CD14-positive monocyte (primary cell): ENCODE measurements at regions not wholly inside any gene's neighbourhood (a gene's known extent, or its start where the extent isn't known, plus 50 kb on each side); places are given as distances from the start of the nearest gene placed in this dataset.

Experiments used
- DNase-seq, 3 donors: peaks; one replicate each; pipeline ENCODE4 v3.0.0-alpha.2; 2011 to 2022
- H2AFZ ChIP-seq: 2 replicates; pipeline ENCODE4 v1.6.0; 2012; ENCODE audit warnings: mild to moderate bottlenecking, low read depth, low read length, inconsistent platforms; ENCODE audit not compliant: insufficient read depth, poor library complexity, severe bottlenecking
- H3K27ac ChIP-seq, 2 donors: 1 replicate in 1 of 2; 2 replicates in 1 of 2; pipeline ENCODE4 v1.5.1; 2012 to 2013; ENCODE audit warnings: low read length in 2 of 2, control low read depth in 1 of 2, inconsistent platforms in 1 of 2, low read depth in 1 of 2, mild to moderate bottlenecking in 1 of 2
- H3K27me3 ChIP-seq, 2 donors: one replicate each; pipeline versions ENCODE4 v1.6.0 to v1.6.1; 2011 to 2013; ENCODE audit warnings: low read length in 2 of 2; ENCODE audit not compliant: control insufficient read depth in 2 of 2, insufficient read depth in 2 of 2
- H3K36me3 ChIP-seq, 2 donors: replicated peaks in 1 of 2; 1 replicate in 1 of 2; 2 replicates in 1 of 2; pipeline versions ENCODE4 v1.5.1 to v1.6.1; 2012 to 2013; ENCODE audit warnings: low read length in 2 of 2, control low read depth in 1 of 2, inconsistent platforms in 1 of 2, mild to moderate bottlenecking in 1 of 2; ENCODE audit not compliant: insufficient read depth in 2 of 2, control insufficient read depth in 1 of 2
- H3K4me1 ChIP-seq, 2 donors: 1 replicate in 1 of 2; 2 replicates in 1 of 2; pipeline versions ENCODE4 v1.5.1 to v1.6.1; 2012 to 2013; ENCODE audit warnings: low read length in 2 of 2, control low read depth in 1 of 2, inconsistent platforms in 1 of 2, mild to moderate bottlenecking in 1 of 2, moderate library complexity in 1 of 2; ENCODE audit not compliant: insufficient read depth in 2 of 2, control insufficient read depth in 1 of 2
- H3K4me2 ChIP-seq: replicated peaks from 2 replicates; pipeline ENCODE3; 2012; ENCODE audit warnings: low read length, moderate library complexity, mild to moderate bottlenecking; ENCODE audit not compliant: poor library complexity, severe bottlenecking; ENCODE audit errors: extremely low read depth
- H3K4me3 ChIP-seq, 3 experiments: fragments of 200-600 bp in 1 of 3; sonication (generic) in 1 of 3; replicated peaks in 1 of 3; 1 replicate in 2 of 3; 2 replicates in 1 of 3; pipeline ENCODE4 v1.5.1; 2011 to 2013; ENCODE audit warnings: low read length in 3 of 3, mild to moderate bottlenecking in 3 of 3, control low read depth in 2 of 3, low read depth in 2 of 3, inconsistent platforms in 1 of 3, moderate library complexity in 1 of 3
- H3K79me2 ChIP-seq: 2 replicates; pipeline ENCODE4 v1.6.0; 2012; ENCODE audit warnings: mild to moderate bottlenecking, control low read depth, inconsistent platforms, low read length, moderate library complexity; ENCODE audit not compliant: insufficient read depth
- H3K9ac ChIP-seq: 2 replicates; pipeline ENCODE4 v1.6.0; 2017; ENCODE audit warnings: low read length, mild to moderate bottlenecking; ENCODE audit not compliant: insufficient read depth, poor library complexity, severe bottlenecking
- H3K9me3 ChIP-seq, 2 donors: replicated peaks in 1 of 2; 1 replicate in 1 of 2; 2 replicates in 1 of 2; pipeline versions ENCODE4 v1.5.1 to v1.6.1; 2012 to 2013; ENCODE audit warnings: low read length in 2 of 2, control low read depth in 1 of 2; ENCODE audit not compliant: control insufficient read depth in 1 of 2, insufficient read depth in 1 of 2
- H4K20me1 ChIP-seq: 2 replicates; pipeline ENCODE4 v1.6.0; 2012; ENCODE audit warnings: mild to moderate bottlenecking, low read length, control low read depth, moderate library complexity; ENCODE audit not compliant: insufficient read depth
- H3K27ac Mint-ChIP-seq, 7 donors: one replicate each; pipeline ENCODE4 v1.8.0; 2020; ENCODE audit warnings: mild to moderate bottlenecking in 7 of 7, mixed read lengths in 7 of 7, moderate library complexity in 6 of 7, inconsistent platforms in 2 of 7
- H3K27me3 Mint-ChIP-seq, 3 donors: one replicate each; pipeline ENCODE4 v1.8.0; 2021 to 2022; ENCODE audit warnings: low read depth in 3 of 3, mild to moderate bottlenecking in 3 of 3, mixed read lengths in 3 of 3, moderate library complexity in 3 of 3, inconsistent platforms in 1 of 3
- H3K36me3 Mint-ChIP-seq, 2 donors: one replicate each; pipeline ENCODE4 v1.8.0; 2020; ENCODE audit warnings: mixed read lengths in 2 of 2, inconsistent platforms in 1 of 2, mild to moderate bottlenecking in 1 of 2
- H3K4me1 Mint-ChIP-seq: one replicate; pipeline ENCODE4 v1.8.0; 2020; ENCODE audit warnings: mild to moderate bottlenecking, mixed read lengths
- H3K4me3 Mint-ChIP-seq, 2 donors: one replicate each; pipeline ENCODE4 v1.8.0; 2020; ENCODE audit warnings: mild to moderate bottlenecking in 2 of 2, mixed read lengths in 2 of 2, moderate library complexity in 1 of 2
- H3K9me3 Mint-ChIP-seq, 7 donors: one replicate each; pipeline ENCODE4 v1.8.0; 2020 to 2022; ENCODE audit warnings: mixed read lengths in 7 of 7, mild to moderate bottlenecking in 6 of 7, moderate library complexity in 6 of 7, inconsistent platforms in 2 of 7
- CTCF ChIP-seq: fragments of 200-600 bp; IDR thresholded peaks from one replicate; pipeline ENCODE4 v1.8.0; 2022; ENCODE audit warnings: antibody characterized with exemption, mild to moderate bottlenecking
- WGBS: methylation state at CpG from one replicate; pipeline ENCODE4 v1.1.5; 2013; ENCODE audit warnings: missing lambda C conversion rate; ENCODE audit not compliant: insufficient coverage; 5-methylcytosine and 5-hydroxymethylcytosine counted together
- intact Hi-C, 2 donors: fragments of 100-400 bp; cut with micrococcal nuclease; formaldehyde crosslinking; loops; one replicate each; pipeline versions ENCODE4 v1.15.0 to v1.15.1; 2023

GRCh38 chr13:62294244-62294643 lies 878.6 kb upstream of the PCDH20 start:
- no peak overlapping the region for H3K9ac ChIP-seq
- 100% methylated on average over 2 of the region's 4 CpGs for WGBS

GRCh38 chr13:62292714-62293480 lies 877.2 kb upstream of the PCDH20 start:
- intact Hi-C loops: no loop called here
- no peaks in the 10 kb centered on the region for H4K20me1 ChIP-seq
- H3K9me3 ChIP-seq: no peaks in the 10 kb centered on the region
- no peaks in the 10 kb centered on the region for H3K79me2 ChIP-seq
- no peaks in the 10 kb centered on the region for H3K27me3 ChIP-seq
- no CpG with 5 or more reads among the region's 2 CpGs for WGBS
- no peak overlapping the region for H3K9ac ChIP-seq
- Mint-ChIP-seq H3K36me3 (no peaks in the 10 kb centered on the region), H3K4me1 (no peaks in the 10 kb centered on the region), H3K9me3 (peaks cover 0 to 2% (median 0%) of the 10 kb centered on the region in 7 donors), H3K4me3 (no peak overlapping the region), H3K27me3 (no peaks in the 10 kb centered on the region), H3K27ac (no peak overlapping the region)
- no peak for TF ChIP-seq CTCF
- H3K36me3 ChIP-seq: no peaks in the 10 kb centered on the region
- no peak overlapping the region for H2AFZ ChIP-seq
- H3K27ac ChIP-seq: no peak overlapping the region
- no peak overlapping the region for H3K4me3 ChIP-seq
- no peak overlapping the region for H3K4me2 ChIP-seq
- no peak for DNase-seq
- H3K4me1 ChIP-seq: no peaks in the 10 kb centered on the region

More at GRCh38 chr13:62294244-62294643, 878.6 kb upstream of the PCDH20 start:
- no peak for DNase-seq
- Mint-ChIP-seq H3K9me3 (peaks cover 0 to 2% (median 0%) of the 10 kb centered on the region in 7 donors), H3K27ac (no peak overlapping the region), H3K36me3 (no peaks in the 10 kb centered on the region), H3K4me1 (no peaks in the 10 kb centered on the region), H3K4me3 (no peak overlapping the region), H3K27me3 (no peaks in the 10 kb centered on the region)
- H3K4me3 ChIP-seq: no peak overlapping the region
- H4K20me1 ChIP-seq: no peaks in the 10 kb centered on the region
- no peaks in the 10 kb centered on the region for H3K79me2 ChIP-seq
- H2AFZ ChIP-seq: no peak overlapping the region
- no peak overlapping the region for H3K27ac ChIP-seq
- no peaks in the 10 kb centered on the region for H3K36me3 ChIP-seq
- TF ChIP-seq CTCF: no peak
- H3K27me3 ChIP-seq: no peaks in the 10 kb centered on the region
- intact Hi-C loops: no loop called here
- no peaks in the 10 kb centered on the region for H3K9me3 ChIP-seq
- H3K4me1 ChIP-seq: no peaks in the 10 kb centered on the region
- H3K4me2 ChIP-seq: no peak overlapping the region
